ENCODE measurements at regions not wholly inside any gene's neighbourhood (a gene's known extent, or its start where the extent isn't known, plus 50 kb on each side); places are given as distances from the start of the nearest gene placed in this dataset.
A peak's percentile ranks its signal among the peaks of the same experiment; 100 is the strongest.

DNA sequence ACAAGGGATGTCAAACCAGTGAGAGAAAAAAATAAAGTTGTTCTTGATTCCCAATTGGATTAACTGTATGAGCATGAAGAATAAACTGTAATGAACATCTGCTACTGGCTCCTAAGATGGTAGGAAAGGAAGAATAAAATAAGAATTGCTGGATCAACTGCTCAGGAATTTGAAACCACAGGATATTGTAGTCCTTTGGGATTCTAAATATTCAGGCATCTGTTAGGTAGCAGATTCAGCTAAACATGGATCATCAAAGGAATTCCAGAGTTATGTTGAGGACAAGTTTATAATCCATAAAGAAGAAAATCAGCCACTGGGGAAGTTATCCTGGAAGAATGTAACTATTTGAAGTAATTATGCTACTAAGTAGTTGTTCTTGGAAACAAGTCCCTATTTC, 65.8 kb downstream of the ISL1 start:
- DNase-seq (ENCODE audit: low spot score, unreplicated experiment): no peak
- H3K27me3 Mint-ChIP-seq: peaks cover 3% of the 10 kb centered on the region
- H3K4me1 Mint-ChIP-seq (ENCODE audit: low read depth): no peaks in the 10 kb centered on the region
- TF ChIP-seq, protein P1, sequence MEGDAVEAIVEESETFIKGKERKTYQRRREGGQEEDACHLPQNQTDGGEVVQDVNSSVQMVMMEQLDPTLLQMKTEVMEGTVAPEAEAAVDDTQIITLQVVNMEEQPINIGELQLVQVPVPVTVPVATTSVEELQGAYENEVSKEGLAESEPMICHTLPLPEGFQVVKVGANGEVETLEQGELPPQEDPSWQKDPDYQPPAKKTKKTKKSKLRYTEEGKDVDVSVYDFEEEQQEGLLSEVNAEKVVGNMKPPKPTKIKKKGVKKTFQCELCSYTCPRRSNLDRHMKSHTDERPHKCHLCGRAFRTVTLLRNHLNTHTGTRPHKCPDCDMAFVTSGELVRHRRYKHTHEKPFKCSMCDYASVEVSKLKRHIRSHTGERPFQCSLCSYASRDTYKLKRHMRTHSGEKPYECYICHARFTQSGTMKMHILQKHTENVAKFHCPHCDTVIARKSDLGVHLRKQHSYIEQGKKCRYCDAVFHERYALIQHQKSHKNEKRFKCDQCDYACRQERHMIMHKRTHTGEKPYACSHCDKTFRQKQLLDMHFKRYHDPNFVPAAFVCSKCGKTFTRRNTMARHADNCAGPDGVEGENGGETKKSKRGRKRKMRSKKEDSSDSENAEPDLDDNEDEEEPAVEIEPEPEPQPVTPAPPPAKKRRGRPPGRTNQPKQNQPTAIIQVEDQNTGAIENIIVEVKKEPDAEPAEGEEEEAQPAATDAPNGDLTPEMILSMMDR (IDR thresholded peaks at IDR 0.05; ENCODE audit: unreplicated experiment): no peak
- no peaks in the 10 kb centered on the region for H3K9me3 Mint-ChIP-seq (ENCODE audit: low read depth)
- no peaks in the 10 kb centered on the region for H3K36me3 Mint-ChIP-seq (ENCODE audit: insufficient read depth)
- no peak overlapping the region for H3K27ac Mint-ChIP-seq
- H3K4me3 Mint-ChIP-seq (ENCODE audit: low read depth): no peak overlapping the region

DNA sequence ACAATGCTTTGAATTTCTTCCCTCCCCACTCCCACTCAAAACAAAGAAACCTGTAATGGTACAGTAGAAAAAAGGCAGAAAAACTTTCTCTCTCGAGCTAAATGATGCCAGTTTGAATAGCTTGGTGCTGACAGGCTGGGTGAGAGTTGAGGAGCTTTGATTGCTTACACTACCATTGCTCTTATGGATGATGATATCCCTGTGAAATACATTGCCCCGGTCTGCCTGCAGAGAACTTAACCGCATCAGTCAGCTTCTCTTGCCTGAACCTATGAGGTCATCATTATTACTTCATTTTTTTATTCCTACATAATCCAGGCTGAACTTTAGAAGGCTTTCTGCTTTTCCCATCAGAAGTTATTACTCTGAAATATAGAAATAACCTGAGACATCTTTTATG, 69.3 kb downstream of the ISL1 start:
- Mint-ChIP-seq H3K4me1 (ENCODE audit: low read depth) (no peaks in the 10 kb centered on the region), H3K27ac (no peak overlapping the region), H3K9me3 (ENCODE audit: low read depth) (no peaks in the 10 kb centered on the region), H3K36me3 (ENCODE audit: insufficient read depth) (no peaks in the 10 kb centered on the region), H3K4me3 (ENCODE audit: low read depth) (no peak overlapping the region), H3K27me3 (no peaks in the 10 kb centered on the region)
- no peak for DNase-seq (ENCODE audit: low spot score, unreplicated experiment)
- TF ChIP-seq, protein P1 (IDR thresholded peaks at IDR 0.05; ENCODE audit: unreplicated experiment): no peak

DNA sequence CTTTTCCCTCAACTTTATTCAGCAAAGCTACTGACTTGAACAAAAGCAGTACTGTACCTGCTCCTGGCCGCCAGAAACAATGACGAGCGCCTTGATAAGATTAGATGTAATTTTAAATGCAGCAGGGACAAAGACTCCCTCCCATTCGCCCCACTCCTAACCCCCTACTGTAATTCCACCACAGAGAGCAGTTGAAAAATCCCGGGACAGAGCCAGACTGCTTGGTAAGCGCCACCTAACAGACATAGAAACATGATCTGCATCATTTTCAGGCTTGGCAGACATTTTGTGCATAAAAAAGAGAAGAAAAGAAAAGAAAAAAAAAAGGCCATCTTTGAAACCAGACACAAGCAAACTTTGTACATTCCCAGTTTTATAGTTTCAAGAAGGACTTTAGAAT, 81.9 kb downstream of the ISL1 start:
- Mint-ChIP-seq H3K27ac (peak overlapping the region; percentile 93), H3K4me1 (ENCODE audit: low read depth) (peaks cover 9% of the 10 kb centered on the region), H3K9me3 (ENCODE audit: low read depth) (no peaks in the 10 kb centered on the region), H3K4me3 (ENCODE audit: low read depth) (peak overlapping the region; percentile 52), H3K36me3 (ENCODE audit: insufficient read depth) (no peaks in the 10 kb centered on the region), H3K27me3 (peaks cover 8% of the 10 kb centered on the region)
- TF ChIP-seq, protein P1 (IDR thresholded peaks at IDR 0.05; ENCODE audit: unreplicated experiment): no peak
- DNase-seq (ENCODE audit: low spot score, unreplicated experiment): no peak

DNA sequence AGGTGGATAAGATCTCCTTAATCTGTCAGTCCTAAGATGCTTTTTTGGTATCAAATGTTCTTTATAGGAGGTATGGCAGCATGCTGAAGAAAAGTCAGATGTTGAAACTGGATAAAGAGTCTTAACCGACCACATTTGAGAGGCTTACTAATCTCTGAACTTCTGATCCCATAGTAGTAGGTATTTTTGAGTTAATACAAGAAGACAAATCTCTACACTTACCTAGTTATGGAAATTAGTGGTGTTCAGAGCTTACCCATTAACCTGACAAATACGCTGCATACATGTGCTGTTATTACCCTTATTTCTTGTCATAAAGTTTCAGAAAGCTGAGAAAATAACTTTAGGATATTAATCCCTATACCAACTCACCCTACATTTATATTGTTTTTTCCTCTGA, 83.0 kb downstream of the ISL1 start:
- H3K27ac Mint-ChIP-seq: no peak overlapping the region
- peaks cover 8% of the 10 kb centered on the region for H3K27me3 Mint-ChIP-seq
- H3K4me3 Mint-ChIP-seq (ENCODE audit: low read depth): no peak overlapping the region
- peaks cover 9% of the 10 kb centered on the region for H3K4me1 Mint-ChIP-seq (ENCODE audit: low read depth)
- no peak for DNase-seq (ENCODE audit: low spot score, unreplicated experiment)
- no peaks in the 10 kb centered on the region for H3K9me3 Mint-ChIP-seq (ENCODE audit: low read depth)
- no peaks in the 10 kb centered on the region for H3K36me3 Mint-ChIP-seq (ENCODE audit: insufficient read depth)
- TF ChIP-seq, protein P1 (IDR thresholded peaks at IDR 0.05; ENCODE audit: unreplicated experiment): no peak

DNA sequence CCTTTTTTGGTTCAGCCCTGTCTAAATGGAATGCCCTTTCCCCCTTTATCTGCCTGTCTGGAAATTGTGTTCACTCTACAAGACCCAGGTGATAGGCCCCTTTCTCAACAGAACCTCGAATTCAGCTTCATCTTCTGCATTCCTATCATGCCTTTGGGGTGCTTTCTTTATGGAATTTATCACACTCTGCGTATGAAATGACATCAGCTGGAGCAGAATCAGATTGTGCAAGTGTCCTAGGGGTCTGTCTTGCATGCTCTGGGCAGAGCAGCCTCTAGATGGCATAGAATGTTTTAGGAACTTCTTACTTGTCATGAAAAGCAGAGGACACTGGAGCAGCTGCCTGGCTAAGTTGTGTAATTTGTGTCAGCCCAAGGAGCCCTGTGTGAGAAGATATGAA, 84.9 kb downstream of the ISL1 start:
- Mint-ChIP-seq H3K4me1 (ENCODE audit: low read depth) (peaks cover 11% of the 10 kb centered on the region), H3K27ac (no peak overlapping the region), H3K36me3 (ENCODE audit: insufficient read depth) (no peaks in the 10 kb centered on the region), H3K4me3 (ENCODE audit: low read depth) (no peak overlapping the region), H3K9me3 (ENCODE audit: low read depth) (no peaks in the 10 kb centered on the region), H3K27me3 (peaks cover 8% of the 10 kb centered on the region)
- TF ChIP-seq, protein P1 (IDR thresholded peaks at IDR 0.05; ENCODE audit: unreplicated experiment): no peak
- DNase-seq (ENCODE audit: low spot score, unreplicated experiment): no peak

Measured in progenitor cell of endocrine pancreas (in vitro differentiated cells).